Natural killer cell treated with Interleukin-12 subunit alpha and Interleukin-12 subunit beta and Interleukin-15 and Interleukin-18, amount 100 ng/mL, for 72 hours (primary cell): ENCODE measurements at regions not wholly inside any gene's neighbourhood (a gene's known extent, or its start where the extent isn't known, plus 50 kb on each side); places are given as distances from the start of the nearest gene placed in this dataset.

Experiments used
- ATAC-seq, 2 donors: fragments of 150-1000 bp; cut with Tn5 transposase in 1 of 2; sonication (Bioruptor Pico), chemical (Tn5 transposase) in 1 of 2; 2 replicates each; pipeline ENCODE4 v1.10.0; 2021
- DNase-seq: peaks from one replicate; pipeline ENCODE4 v3.0.0; 2022; ENCODE audit warnings: low spot score
- H3K27ac Mint-ChIP-seq, 2 donors: 1 replicate in 1 of 2; 2 replicates in 1 of 2; pipeline ENCODE4 v1.8.0; 2022; ENCODE audit warnings: mixed read lengths in 2 of 2, mild to moderate bottlenecking in 1 of 2, moderate library complexity in 1 of 2
- H3K27me3 Mint-ChIP-seq, 2 donors: 1 replicate in 1 of 2; 2 replicates in 1 of 2; pipeline ENCODE4 v1.8.0; 2022; ENCODE audit warnings: mixed read lengths in 2 of 2
- H3K36me3 Mint-ChIP-seq: one replicate; pipeline ENCODE4 v1.8.0; 2022; ENCODE audit warnings: mixed read lengths
- H3K4me1 Mint-ChIP-seq, 2 donors: 1 replicate in 1 of 2; 2 replicates in 1 of 2; pipeline ENCODE4 v1.8.0; 2022; ENCODE audit warnings: low read depth in 2 of 2, mixed read lengths in 2 of 2, mild to moderate bottlenecking in 1 of 2
- H3K4me3 Mint-ChIP-seq: one replicate; pipeline ENCODE4 v1.8.0; 2022; ENCODE audit warnings: mixed read lengths
- H3K9me3 Mint-ChIP-seq: 2 replicates; pipeline ENCODE4 v1.8.0; 2022; ENCODE audit warnings: mixed read lengths

- no peak for ATAC-seq
- no peak for DNase-seq
- no peak overlapping the region for H3K27ac Mint-ChIP-seq
- H3K4me1 Mint-ChIP-seq: peaks cover under 1 to 6% of the 10 kb centered on the region in 2 donors
- no peaks in the 10 kb centered on the region for H3K36me3 Mint-ChIP-seq
- H3K27me3 Mint-ChIP-seq: peaks cover 0 to 5% of the 10 kb centered on the region in 2 donors
- H3K4me3 Mint-ChIP-seq: no peak overlapping the region
- no peaks in the 10 kb centered on the region for H3K9me3 Mint-ChIP-seq
These were observed 76.5 kb upstream of the ADRB1 start for GRCh38 chr10:113967126-113967525.

GRCh38 chr10:113970641-113971040 is 73.0 kb upstream of the ADRB1 start:
- Mint-ChIP-seq H3K27me3 (peaks cover 7 to 11% of the 10 kb centered on the region in 2 donors), H3K9me3 (no peaks in the 10 kb centered on the region), H3K4me3 (no peak overlapping the region), H3K27ac (no peak overlapping the region), H3K36me3 (no peaks in the 10 kb centered on the region), H3K4me1 (peaks cover 0 to 4% of the 10 kb centered on the region in 2 donors)
- DNase-seq (no peak), ATAC-seq (no peak)

DNA sequence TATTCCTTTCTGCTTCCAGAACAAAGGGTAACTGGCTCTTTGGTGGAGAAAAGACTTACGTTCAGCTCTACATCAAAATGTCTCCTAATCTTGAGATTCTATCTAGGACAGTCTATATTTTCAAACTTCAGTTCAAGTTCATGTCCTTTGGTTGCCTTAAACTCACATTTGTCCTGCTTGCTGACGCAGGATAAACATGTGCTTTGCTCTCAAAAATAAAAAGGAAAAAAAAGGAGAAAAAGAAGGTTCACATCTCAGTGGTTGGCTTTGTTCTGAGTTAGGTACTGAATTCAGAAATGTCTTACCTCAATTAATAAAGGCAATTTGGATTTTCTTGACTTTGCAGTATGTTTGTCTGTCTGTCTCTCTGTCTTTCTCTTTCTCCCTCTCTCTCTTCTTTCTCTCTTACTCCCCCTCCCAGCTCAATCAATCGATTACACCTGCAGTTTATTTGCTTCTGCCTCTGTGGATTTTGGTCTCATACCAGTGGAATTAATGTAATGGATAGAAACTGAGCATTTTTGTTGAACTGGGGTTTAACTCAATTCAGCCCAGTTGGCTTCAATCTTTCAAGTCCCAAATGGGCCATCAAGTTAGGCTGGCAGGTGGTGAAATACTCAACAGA is 72.2 kb upstream of the ADRB1 start:
- Mint-ChIP-seq H3K36me3 (no peaks in the 10 kb centered on the region), H3K4me1 (peaks cover 0 to 4% of the 10 kb centered on the region in 2 donors), H3K27ac (no peak overlapping the region), H3K9me3 (no peaks in the 10 kb centered on the region), H3K4me3 (no peak overlapping the region), H3K27me3 (peaks cover 10 to 11% of the 10 kb centered on the region in 2 donors)
- ATAC-seq: no peak
- DNase-seq: no peak

- no peaks in the 10 kb centered on the region for H3K4me1 Mint-ChIP-seq
- no peak overlapping the region for H3K27ac Mint-ChIP-seq
- no peaks in the 10 kb centered on the region for H3K36me3 Mint-ChIP-seq
- ATAC-seq (no peak), DNase-seq (no peak)
- H3K27me3 Mint-ChIP-seq: peaks cover 11 to 15% of the 10 kb centered on the region in 2 donors
- no peaks in the 10 kb centered on the region for H3K9me3 Mint-ChIP-seq
- H3K4me3 Mint-ChIP-seq: no peak overlapping the region
These were observed 66.5 kb upstream of the ADRB1 start for GRCh38 chr10:113977174-113977573.

- Mint-ChIP-seq H3K27ac (no peak overlapping the region), H3K4me3 (no peak overlapping the region)
These were observed 64.9 kb upstream of the ADRB1 start for GRCh38 chr10:113978802-113979201.

GRCh38 chr10:113979409-113979808 is 64.3 kb upstream of the ADRB1 start:
- Mint-ChIP-seq H3K4me1 (peaks cover 8% of the 10 kb centered on the region in 2 donors), H3K27ac (no peak overlapping the region), H3K36me3 (no peaks in the 10 kb centered on the region), H3K9me3 (no peaks in the 10 kb centered on the region), H3K4me3 (no peak overlapping the region), H3K27me3 (peaks cover 0 to 13% of the 10 kb centered on the region in 2 donors)
- DNase-seq (no peak), ATAC-seq (no peak)

More at GRCh38 chr10:113978802-113979201, 64.9 kb upstream of the ADRB1 start:
- Mint-ChIP-seq H3K9me3 (no peaks in the 10 kb centered on the region), H3K27me3 (peaks cover 3 to 13% of the 10 kb centered on the region in 2 donors), H3K36me3 (no peaks in the 10 kb centered on the region), H3K4me1 (peaks cover 6 to 7% of the 10 kb centered on the region in 2 donors)
- DNase-seq: no peak
- no peak for ATAC-seq

GRCh38 chr10:113980408-113981087 is 63.1 kb upstream of the ADRB1 start:
- no peak overlapping the region for H3K27ac Mint-ChIP-seq
- ATAC-seq (no peak), DNase-seq (no peak)
- H3K36me3 Mint-ChIP-seq: no peaks in the 10 kb centered on the region
- no peak overlapping the region for H3K4me3 Mint-ChIP-seq
- H3K27me3 Mint-ChIP-seq: peaks cover 0 to 13% of the 10 kb centered on the region in 2 donors
- H3K9me3 Mint-ChIP-seq: no peaks in the 10 kb centered on the region
- peaks cover 8% of the 10 kb centered on the region in 2 donors for H3K4me1 Mint-ChIP-seq

DNA sequence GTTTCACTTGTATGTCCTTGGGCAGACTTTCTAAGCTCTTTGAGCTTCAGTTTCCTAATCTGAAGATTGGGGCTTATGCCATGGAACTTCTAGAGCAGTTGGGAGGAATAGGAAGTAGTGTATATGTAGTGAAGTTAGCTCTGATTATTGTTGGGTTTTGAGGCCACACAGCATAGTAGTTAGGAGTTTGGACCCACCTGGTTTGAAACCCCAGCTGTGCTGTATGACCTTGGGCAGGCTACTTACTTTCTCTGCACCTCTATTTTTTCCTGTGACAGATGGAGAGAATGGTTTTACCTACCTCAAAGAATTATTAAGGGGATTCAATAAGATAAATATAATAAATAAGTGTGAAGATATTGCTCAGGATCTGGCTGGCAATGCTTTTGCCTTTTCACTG is 61.4 kb upstream of the ADRB1 start:
- H3K36me3 Mint-ChIP-seq: no peaks in the 10 kb centered on the region
- DNase-seq: no peak
- H3K27ac Mint-ChIP-seq: no peak overlapping the region
- no peak overlapping the region for H3K4me3 Mint-ChIP-seq
- H3K4me1 Mint-ChIP-seq: peaks cover 8 to 12% of the 10 kb centered on the region in 2 donors
- peaks cover 0 to 4% of the 10 kb centered on the region in 2 donors for H3K27me3 Mint-ChIP-seq
- no peak for ATAC-seq
- H3K9me3 Mint-ChIP-seq: peaks cover 4% of the 10 kb centered on the region

GRCh38 chr10:113982769-113983168 is 60.9 kb upstream of the ADRB1 start:
- Mint-ChIP-seq H3K27ac (no peak overlapping the region), H3K4me3 (no peak overlapping the region), H3K27me3 (peaks cover 4 to 6% of the 10 kb centered on the region in 2 donors), H3K4me1 (peaks cover 12 to 15% of the 10 kb centered on the region in 2 donors), H3K36me3 (peaks cover 4% of the 10 kb centered on the region), H3K9me3 (peaks cover 7% of the 10 kb centered on the region)
- DNase-seq (no peak), ATAC-seq (no peak)

- DNase-seq: no peak
- H3K4me3 Mint-ChIP-seq: peak overlapping the region; percentile 66
- no peak overlapping the region for H3K27ac Mint-ChIP-seq
These were observed 60.1 kb upstream of the ADRB1 start for GRCh38 chr10:113983552-113983951.

GRCh38 chr10:113985297-113985844 is 58.3 kb upstream of the ADRB1 start:
- peaks cover 10% of the 10 kb centered on the region for H3K36me3 Mint-ChIP-seq
- H3K27me3 Mint-ChIP-seq: peaks cover 15 to 17% of the 10 kb centered on the region in 2 donors
- ATAC-seq: no peak
- peaks cover 18 to 20% of the 10 kb centered on the region in 2 donors for H3K4me1 Mint-ChIP-seq
- DNase-seq: no peak
- no peak overlapping the region for H3K27ac Mint-ChIP-seq
- H3K9me3 Mint-ChIP-seq: peaks cover 9% of the 10 kb centered on the region
- no peak overlapping the region for H3K4me3 Mint-ChIP-seq

More at GRCh38 chr10:113983552-113983951, 60.1 kb upstream of the ADRB1 start:
- Mint-ChIP-seq H3K27me3 (peaks cover 11 to 12% of the 10 kb centered on the region in 2 donors), H3K9me3 (peaks cover 9% of the 10 kb centered on the region), H3K36me3 (peaks cover 10% of the 10 kb centered on the region), H3K4me1 (peaks cover 18 to 20% of the 10 kb centered on the region in 2 donors)
- ATAC-seq: peak; percentile 50 to 60

DNA sequence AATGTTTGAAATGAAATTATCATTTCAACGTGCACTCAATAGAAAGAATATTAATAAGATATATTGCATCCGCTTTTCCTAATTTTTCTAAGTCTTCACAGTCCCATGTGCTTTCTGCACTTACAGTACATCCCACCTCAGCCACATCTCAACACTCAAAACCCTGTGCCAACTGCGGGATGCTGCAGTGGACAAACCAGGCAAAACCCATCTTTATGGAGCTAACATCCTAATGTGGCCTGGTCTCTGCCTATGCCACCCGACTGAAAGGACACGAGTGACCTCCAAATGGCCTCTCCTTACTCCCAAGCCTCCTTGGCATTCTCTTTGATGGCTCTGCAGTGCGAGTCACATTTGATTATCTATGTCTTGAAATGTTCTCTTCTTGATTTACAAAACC is 57.4 kb upstream of the ADRB1 start:
- peaks cover 17 to 18% of the 10 kb centered on the region in 2 donors for H3K27me3 Mint-ChIP-seq
- peaks cover 9% of the 10 kb centered on the region for H3K9me3 Mint-ChIP-seq
- ATAC-seq: no peak
- H3K4me3 Mint-ChIP-seq: no peak overlapping the region
- H3K27ac Mint-ChIP-seq: no peak overlapping the region
- DNase-seq: no peak
- H3K4me1 Mint-ChIP-seq: peaks cover 18 to 25% of the 10 kb centered on the region in 2 donors
- peaks cover 10% of the 10 kb centered on the region for H3K36me3 Mint-ChIP-seq

DNA sequence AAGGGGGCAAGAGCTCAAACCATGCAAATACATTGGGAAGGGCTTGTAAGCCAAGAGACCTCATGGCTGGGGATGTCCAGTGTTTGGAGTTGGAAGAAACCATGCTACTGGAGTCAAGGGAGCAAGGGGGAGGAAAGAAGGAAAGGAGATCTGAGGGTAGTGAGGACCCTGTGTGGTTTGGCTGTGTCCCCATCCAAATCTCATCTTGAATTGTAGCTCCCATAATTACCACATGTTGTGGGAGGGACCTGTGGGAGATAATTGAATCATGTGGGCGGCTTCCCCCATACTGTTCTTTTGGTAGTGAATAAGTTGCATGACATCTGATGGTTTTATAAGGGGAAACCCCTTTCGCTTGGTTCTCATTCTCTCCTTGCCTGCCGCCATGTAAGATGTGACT is 56.5 kb upstream of the ADRB1 start:
- Mint-ChIP-seq H3K27me3 (peaks cover 25 to 26% of the 10 kb centered on the region in 2 donors), H3K27ac (no peak overlapping the region), H3K9me3 (peaks cover 9% of the 10 kb centered on the region), H3K4me3 (no peak overlapping the region), H3K36me3 (peaks cover 10% of the 10 kb centered on the region), H3K4me1 (peaks cover 18 to 26% of the 10 kb centered on the region in 2 donors)
- no peak for DNase-seq
- ATAC-seq: no peak

DNA sequence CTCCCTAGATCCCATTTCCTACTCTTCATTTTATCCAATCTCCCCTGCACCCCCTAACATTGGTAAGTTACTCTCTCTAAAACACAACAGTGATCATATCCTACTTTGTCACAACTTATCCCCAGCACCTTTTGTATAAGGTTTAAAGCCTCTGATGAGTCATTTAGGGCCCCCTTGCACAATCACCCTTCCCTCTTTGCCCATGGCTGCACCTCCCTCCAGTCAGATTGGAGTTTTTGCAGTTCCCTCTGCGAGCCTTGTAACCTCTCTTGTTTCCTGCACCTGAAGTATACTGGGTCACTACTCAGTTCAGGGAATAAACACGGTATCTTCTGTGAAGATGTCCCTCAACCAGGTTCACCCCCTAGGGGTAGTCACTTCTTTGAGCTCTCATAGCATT is 55.9 kb upstream of the ADRB1 start:
- peak; percentile 75 for DNase-seq
- Mint-ChIP-seq H3K4me1 (peaks cover 18 to 26% of the 10 kb centered on the region in 2 donors), H3K27me3 (peaks cover 29% of the 10 kb centered on the region in 2 donors), H3K36me3 (peaks cover 10% of the 10 kb centered on the region), H3K9me3 (peaks cover 9% of the 10 kb centered on the region), H3K4me3 (no peak overlapping the region), H3K27ac (peak overlapping the region in 1 of 2 donors; percentile 47)
- ATAC-seq: peak; percentile 65 to 79
